HCT116 (cell line): ENCODE measurements at regions not wholly inside any gene's neighbourhood (a gene's known extent, or its start where the extent isn't known, plus 50 kb on each side); places are given as distances from the start of the nearest gene placed in this dataset.
"Not testable (repeated sequence)": the region's sequence is repeated elsewhere in the genome, so short reads cannot be mapped to it uniquely, and the experiment has no call there.

Experiments
- ATAC-seq: fragments of 200-7000 bp; cut with Tn5 transposase; 2 replicates; pipeline ENCODE4 v1.9.1; 2020; ENCODE audit warnings: mild to moderate bottlenecking, moderate library complexity
- BruUV-seq: library from RNA; stranded (reverse); fragments of 400-500 nt; replicated peaks from 2 replicates; lab custom pipeline; 2021; lab: Mats Ljungman, UMichigan
- CTCF ChIA-PET: fragments of 300-600 bp; sonication (Branson Sonifier 250); formaldehyde crosslinking; loops from one replicate; lab custom pipeline; 2021; ENCODE audit warnings: antibody characterized with exemption; lab: Charles Lee
- POLR2A ChIA-PET: fragments of 300-600, 350-600 bp; sonication (Branson Sonifier 250); formaldehyde crosslinking; loops from one replicate; lab custom pipeline; 2021; ENCODE audit warnings: antibody characterized with exemption; lab: Charles Lee
- RAD21 ChIA-PET, 2 experiments: fragments of 300-600 bp; sonication (Branson Sonifier 250); formaldehyde crosslinking; loops; one replicate each; lab custom pipeline; 2023; ENCODE audit warnings: low total read pairs in 2 of 2; ENCODE audit not compliant: uncharacterized antibody in 2 of 2, unreplicated experiment in 2 of 2, low non-redundant PET in 1 of 2; lab: Charles Lee
- DNase-seq: peaks from one replicate; pipeline ENCODE4 v3.0.0-alpha.2; 2010; ENCODE audit warnings: low read depth, low spot score
- H2AFZ ChIP-seq: fragments of 200-600 bp; shearing (Covaris generic), sonication (generic); 2 replicates; pipeline ENCODE4 v1.6.1; 2017; ENCODE audit warnings: low read depth, mixed run types, mixed read lengths, antibody characterized with exemption, low read length; ENCODE audit not compliant: poor library complexity, severe bottlenecking
- H3K27ac ChIP-seq: 2 replicates; pipeline ENCODE4 v1.5.1; 2012; ENCODE audit warnings: low read depth, low read length
- H3K27me3 ChIP-seq: fragments of 200-600 bp; sonication (generic); 2 replicates; pipeline ENCODE4 v1.6.1; 2016; ENCODE audit warnings: mixed run types, low read length, mixed read lengths; ENCODE audit not compliant: insufficient read depth
- H3K36me3 ChIP-seq, 2 experiments: fragments of 200-500 bp in 1 of 2; fragments of 200-600 bp in 1 of 2; sonication (Bioruptor generic) in 1 of 2; sonication (generic) in 1 of 2; 2 replicates each; pipeline versions ENCODE4 v1.5.1 to v1.6.1; 2014 to 2016; ENCODE audit warnings: low read length in 2 of 2, inconsistent platforms in 1 of 2, mixed read lengths in 1 of 2, mixed run types in 1 of 2; ENCODE audit not compliant: insufficient read depth in 2 of 2, control insufficient read depth in 1 of 2
- H3K4me1 ChIP-seq, 2 experiments: fragments of 200-600 bp in 1 of 2; sonication (generic) in 1 of 2; 2 replicates each; pipeline versions ENCODE4 v1.5.1 to v1.6.1; 2012 to 2017; ENCODE audit warnings: low read length in 2 of 2, inconsistent platforms in 1 of 2, mild to moderate bottlenecking in 1 of 2, mixed read lengths in 1 of 2, mixed run types in 1 of 2, moderate library complexity in 1 of 2; ENCODE audit not compliant: insufficient read depth in 2 of 2, control insufficient read depth in 1 of 2
- H3K4me2 ChIP-seq: fragments of 200-600 bp; sonication (generic); 2 replicates; pipeline ENCODE4 v1.6.1; 2017; ENCODE audit warnings: mixed run types, low read length, mixed read lengths
- H3K4me3 ChIP-seq, 2 experiments: fragments of 200-600 bp in 1 of 2; sonication (generic) in 1 of 2; replicated peaks in 1 of 2; 2 replicates each; pipeline ENCODE4 v1.5.1; 2011 to 2016; ENCODE audit warnings: low read length in 2 of 2, control low read depth in 1 of 2, low read depth in 1 of 2, mild to moderate bottlenecking in 1 of 2, mixed read lengths in 1 of 2, mixed run types in 1 of 2
- H3K79me2 ChIP-seq: fragments of 200-600 bp; sonication (generic); 2 replicates; pipeline ENCODE4 v1.6.1; 2017; ENCODE audit warnings: mild to moderate bottlenecking, mixed run types, low read length, moderate library complexity, mixed read lengths; ENCODE audit not compliant: insufficient read depth
- H3K9ac ChIP-seq: fragments of 200-600 bp; sonication (generic); 2 replicates; pipeline ENCODE4 v1.6.1; 2016; ENCODE audit warnings: low read length, mixed read lengths
- H3K9me2 ChIP-seq: fragments of 200-600 bp; sonication (generic), shearing (Covaris generic); 2 replicates; pipeline ENCODE4 v1.6.1; 2017; ENCODE audit warnings: mixed run types, mild to moderate bottlenecking, moderate library complexity; ENCODE audit not compliant: insufficient read depth
- H3K9me3 ChIP-seq, 2 experiments: fragments of 200-500 bp in 1 of 2; fragments of 200-600 bp in 1 of 2; sonication (Bioruptor generic) in 1 of 2; sonication (generic) in 1 of 2; 2 replicates each; pipeline ENCODE4 v1.6.1; 2014 to 2017; ENCODE audit warnings: low read length in 2 of 2, mixed read lengths in 2 of 2, inconsistent platforms in 1 of 2, low read depth in 1 of 2, mild to moderate bottlenecking in 1 of 2, mixed run types in 1 of 2, moderate library complexity in 1 of 2; ENCODE audit not compliant: control insufficient read depth in 1 of 2, insufficient read depth in 1 of 2
- H4K20me1 ChIP-seq: fragments of 200-600 bp; sonication (generic), shearing (Covaris generic); 2 replicates; pipeline ENCODE4 v1.6.1; 2017; ENCODE audit warnings: mixed run types, mild to moderate bottlenecking, moderate library complexity; ENCODE audit not compliant: insufficient read depth
- ATF3 ChIP-seq: IDR thresholded peaks from 2 replicates; pipeline ENCODE4 v1.6.1; 2012
- CBX3 ChIP-seq: IDR thresholded peaks from 2 replicates; pipeline ENCODE4 v1.6.1; 2012; ENCODE audit warnings: low read depth
- ELF1 ChIP-seq: IDR thresholded peaks from 2 replicates; pipeline ENCODE4 v1.6.1; 2012; ENCODE audit warnings: low read depth, borderline replicate concordance
- EZH2 ChIP-seq: fragments of 200-600 bp; sonication (generic); IDR thresholded peaks from 2 replicates; pipeline ENCODE4 v1.6.1; 2017; ENCODE audit warnings: antibody characterized with exemption, mixed run types
- JUND ChIP-seq: IDR thresholded peaks from 2 replicates; pipeline ENCODE4 v1.6.1; 2012
- MAX ChIP-seq: IDR thresholded peaks from 2 replicates; pipeline ENCODE4 v1.6.1; 2012
- POLR2A ChIP-seq: IDR thresholded peaks from 2 replicates; pipeline ENCODE4 v1.7.0; 2011; ENCODE audit warnings: borderline replicate concordance; ENCODE audit not compliant: insufficient read depth, insufficient read length; ENCODE audit errors: extremely low read depth
- RAD21 ChIP-seq: IDR thresholded peaks from 2 replicates; pipeline ENCODE4 v1.6.1; 2012; ENCODE audit warnings: low read depth, mild to moderate bottlenecking
- TCF7L2 ChIP-seq: IDR thresholded peaks from 2 replicates; pipeline ENCODE4 v1.7.0; 2011; ENCODE audit warnings: borderline replicate concordance, inconsistent platforms; ENCODE audit not compliant: insufficient read depth, insufficient read length; ENCODE audit errors: extremely low read depth
- YY1 ChIP-seq: IDR thresholded peaks from 2 replicates; pipeline ENCODE4 v1.6.1; 2011; ENCODE audit warnings: low read length, low read depth, moderate library complexity, mild to moderate bottlenecking; ENCODE audit not compliant: insufficient replicate concordance; ENCODE audit errors: extremely low read depth
- intact Hi-C: fragments of 100-400 bp; cut with micrococcal nuclease; formaldehyde crosslinking; loops from 2 replicates; pipeline ENCODE4 v1.10.0; 2022

- CTCF ChIA-PET = no interaction called here
- no peak for DNase-seq
- no peaks in the 10 kb centered on the region for H4K20me1 ChIP-seq
- H3K9me2 ChIP-seq = no peaks in the 10 kb centered on the region
- RAD21 ChIA-PET = no interaction called here
- H3K9me3 ChIP-seq = no peaks in the 10 kb centered on the region
- no peak for TF ChIP-seq CBX3
- no peak overlapping the region for H2AFZ ChIP-seq
- H3K4me1 ChIP-seq = no peaks in the 10 kb centered on the region
- H3K79me2 ChIP-seq = no peaks in the 10 kb centered on the region
- peaks cover 5% of the 10 kb centered on the region; the same call in 1 of the 2 replicates for H3K27me3 ChIP-seq
- H3K4me3 ChIP-seq = no peak overlapping the region
- H3K9ac ChIP-seq = no peak overlapping the region
- intact Hi-C loops = no loop called here
- H3K36me3 ChIP-seq = no peaks in the 10 kb centered on the region
- BruUV-seq = no TSS peak
- ATAC-seq = no peak
- no peak overlapping the region for H3K27ac ChIP-seq
- POLR2A ChIA-PET = no interaction called here
- H3K4me2 ChIP-seq = no peak overlapping the region
Measured at GRCh38 chr14:66272221-66272620, 213.9 kb upstream of the CCDC196 start.

- Histone ChIP-seq H3K36me3 (no peaks in the 10 kb centered on the region), H3K4me3 (no peak overlapping the region), H3K27ac (no peak overlapping the region), H3K9me3 (no peaks in the 10 kb centered on the region), H3K9ac (no peak overlapping the region), H3K79me2 (no peaks in the 10 kb centered on the region), H3K27me3 (peaks cover 5% of the 10 kb centered on the region; the same call in 1 of the 2 replicates), H4K20me1 (no peaks in the 10 kb centered on the region), H3K4me1 (no peaks in the 10 kb centered on the region), H2AFZ (no peak overlapping the region), H3K9me2 (no peaks in the 10 kb centered on the region), H3K4me2 (no peak overlapping the region)
- ChIA-PET POLR2A (no interaction called here), CTCF (no interaction called here), RAD21 (no interaction called here)
- BruUV-seq = no TSS peak
- DNase-seq = no peak
- intact Hi-C loops = no loop called here
- no peak for ATAC-seq
- TF ChIP-seq YY1 (no peak), POLR2A (no peak), ATF3 (no peak), EZH2 (no peak), RAD21 (no peak), TCF7L2 (no peak), JUND (no peak), ELF1 (no peak), MAX (no peak)
- TF ChIP-seq, all 23 proteins: peak for 0
Measured at GRCh38 chr14:66273261-66273832, 212.8 kb upstream of the CCDC196 start.

- H3K4me2 ChIP-seq, H3K4me3 ChIP-seq, H3K4me1 ChIP-seq, CTCF ChIA-PET, DNase-seq, RAD21 ChIA-PET, BruUV-seq, H3K36me3 ChIP-seq, POLR2A ChIA-PET, H2AFZ ChIP-seq, H3K79me2 ChIP-seq, H4K20me1 ChIP-seq, ATAC-seq, H3K9me3 ChIP-seq, H3K27me3 ChIP-seq, intact Hi-C loops, H3K9me2 ChIP-seq, H3K27ac ChIP-seq, H3K9ac ChIP-seq: not testable (repeated sequence)
Measured at GRCh38 chr14:66278418-66278817, 207.8 kb upstream of the CCDC196 start.
